ENCODE measurements at regions not wholly inside any gene's neighbourhood (a gene's known extent, or its start where the extent isn't known, plus 50 kb on each side); places are given as distances from the start of the nearest gene placed in this dataset.

DNA sequence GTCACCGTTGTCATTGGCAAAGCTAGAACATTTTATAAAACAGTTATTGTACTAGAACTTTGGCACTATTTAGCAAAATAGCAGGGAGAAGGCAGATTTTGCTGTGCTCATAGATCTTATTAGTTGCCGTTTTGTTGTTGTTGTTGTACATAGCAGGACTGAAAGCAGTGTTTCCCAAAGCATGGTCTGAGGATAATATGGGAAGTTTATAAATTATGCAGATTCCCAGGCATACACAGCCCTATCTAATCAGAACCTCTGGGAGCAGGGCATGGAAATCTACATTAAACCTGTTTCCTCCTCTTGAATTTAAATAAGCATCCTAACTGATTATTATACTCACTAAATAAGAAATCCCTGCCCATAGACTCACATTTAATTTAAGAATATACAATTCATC lies 87.9 kb downstream of the RAP2B start:
- Mint-ChIP-seq H3K27me3 (ENCODE audit: insufficient read depth, unreplicated experiment) (no peaks in the 10 kb centered on the region), H3K4me3 (ENCODE audit: unreplicated experiment) (no peak overlapping the region), H3K4me1 (ENCODE audit: low read depth, unreplicated experiment) (no peaks in the 10 kb centered on the region), H3K9me3 (ENCODE audit: unreplicated experiment) (peaks cover 9% of the 10 kb centered on the region), H3K36me3 (ENCODE audit: insufficient read depth, unreplicated experiment) (no peaks in the 10 kb centered on the region), H3K27ac (ENCODE audit: unreplicated experiment) (no peak overlapping the region)
- Histone ChIP-seq H3K4me1 (no peaks in the 10 kb centered on the region), H3K27me3 (replicated peaks; ENCODE audit: control insufficient read depth, insufficient read depth, low read length) (no peaks in the 10 kb centered on the region), H3K36me3 (ENCODE audit: control insufficient read depth, insufficient read depth, low read length) (no peaks in the 10 kb centered on the region), H3K9me3 (no peaks in the 10 kb centered on the region), H3K4me3 (ENCODE audit: low read depth, low read length) (no peak overlapping the region)
- BruUV-seq (replicated peaks) = no TSS peak
- intact Hi-C loops (cut with micrococcal nuclease; ENCODE audit: unreplicated experiment) = no loop called here
- TF ChIP-seq, protein P1, sequence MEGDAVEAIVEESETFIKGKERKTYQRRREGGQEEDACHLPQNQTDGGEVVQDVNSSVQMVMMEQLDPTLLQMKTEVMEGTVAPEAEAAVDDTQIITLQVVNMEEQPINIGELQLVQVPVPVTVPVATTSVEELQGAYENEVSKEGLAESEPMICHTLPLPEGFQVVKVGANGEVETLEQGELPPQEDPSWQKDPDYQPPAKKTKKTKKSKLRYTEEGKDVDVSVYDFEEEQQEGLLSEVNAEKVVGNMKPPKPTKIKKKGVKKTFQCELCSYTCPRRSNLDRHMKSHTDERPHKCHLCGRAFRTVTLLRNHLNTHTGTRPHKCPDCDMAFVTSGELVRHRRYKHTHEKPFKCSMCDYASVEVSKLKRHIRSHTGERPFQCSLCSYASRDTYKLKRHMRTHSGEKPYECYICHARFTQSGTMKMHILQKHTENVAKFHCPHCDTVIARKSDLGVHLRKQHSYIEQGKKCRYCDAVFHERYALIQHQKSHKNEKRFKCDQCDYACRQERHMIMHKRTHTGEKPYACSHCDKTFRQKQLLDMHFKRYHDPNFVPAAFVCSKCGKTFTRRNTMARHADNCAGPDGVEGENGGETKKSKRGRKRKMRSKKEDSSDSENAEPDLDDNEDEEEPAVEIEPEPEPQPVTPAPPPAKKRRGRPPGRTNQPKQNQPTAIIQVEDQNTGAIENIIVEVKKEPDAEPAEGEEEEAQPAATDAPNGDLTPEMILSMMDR (IDR thresholded peaks at IDR 0.05; ENCODE audit: insufficient read depth in 1 of 2, low read depth in 1 of 2, low read length in 1 of 2, severe bottlenecking in 1 of 2, unreplicated experiment in 1 of 2) = no peak
- DNase-seq = no peak
- POLR2A ChIA-PET = no interaction called here
- CTCF ChIA-PET = no interaction called here

DNA sequence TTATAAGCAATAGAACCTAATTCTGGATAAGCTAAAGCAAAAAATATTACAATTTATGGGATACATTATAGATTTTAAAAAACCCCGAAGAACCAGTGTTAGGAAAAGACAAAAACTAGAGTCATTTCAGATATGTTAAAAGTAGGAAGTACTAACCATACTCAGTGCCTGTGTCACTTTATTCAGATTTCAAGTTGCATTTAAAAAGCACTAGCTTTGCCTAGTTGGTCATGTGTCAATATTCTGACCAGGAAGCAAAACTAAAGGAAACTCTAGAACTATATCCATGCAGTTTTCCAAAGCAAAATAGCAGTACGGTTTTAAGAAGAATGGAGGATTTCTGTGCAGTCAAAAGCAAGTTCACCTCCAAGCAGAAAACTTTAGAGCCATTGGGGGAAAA lies 88.4 kb downstream of the RAP2B start:
- H3K9me3 ChIP-seq = no peaks in the 10 kb centered on the region
- intact Hi-C loops (cut with micrococcal nuclease; ENCODE audit: unreplicated experiment) = no loop called here
- ChIA-PET CTCF (no interaction called here), POLR2A (no interaction called here)
- Mint-ChIP-seq H3K4me3 (ENCODE audit: unreplicated experiment) (no peak overlapping the region), H3K9me3 (ENCODE audit: unreplicated experiment) (peaks cover 9% of the 10 kb centered on the region), H3K36me3 (ENCODE audit: insufficient read depth, unreplicated experiment) (no peaks in the 10 kb centered on the region), H3K27me3 (ENCODE audit: insufficient read depth, unreplicated experiment) (no peaks in the 10 kb centered on the region), H3K4me1 (ENCODE audit: low read depth, unreplicated experiment) (no peaks in the 10 kb centered on the region), H3K27ac (ENCODE audit: unreplicated experiment) (no peak overlapping the region)
- no peaks in the 10 kb centered on the region for H3K4me1 ChIP-seq
- TF ChIP-seq, protein P1 (IDR thresholded peaks at IDR 0.05; ENCODE audit: insufficient read depth in 1 of 2, low read depth in 1 of 2, low read length in 1 of 2, severe bottlenecking in 1 of 2, unreplicated experiment in 1 of 2) = no peak
- no peak overlapping the region for H3K4me3 ChIP-seq (ENCODE audit: low read depth, low read length)
- no peaks in the 10 kb centered on the region for H3K27me3 ChIP-seq (replicated peaks; ENCODE audit: control insufficient read depth, insufficient read depth, low read length)
- no TSS peak for BruUV-seq (replicated peaks)
- no peaks in the 10 kb centered on the region for H3K36me3 ChIP-seq (ENCODE audit: control insufficient read depth, insufficient read depth, low read length)
- DNase-seq = no peak

DNA sequence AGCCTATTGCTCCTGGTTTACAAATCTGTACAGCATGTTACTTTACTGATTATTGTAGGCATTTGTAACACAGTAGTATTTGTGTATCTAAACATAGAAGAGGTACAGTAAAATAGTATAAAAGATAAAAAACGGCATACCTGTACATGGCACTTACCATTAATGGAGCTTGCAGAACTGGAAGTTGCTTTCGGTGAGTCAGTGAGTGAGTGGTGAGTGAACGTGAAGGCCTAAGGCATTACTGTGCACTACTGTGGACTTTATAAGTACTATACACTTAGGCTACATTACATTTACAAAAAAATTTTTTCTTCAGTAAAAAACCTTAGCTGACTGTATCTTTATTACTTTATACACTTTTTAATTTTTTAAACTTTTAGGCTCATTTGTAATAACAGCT lies 90.9 kb downstream of the RAP2B start:
- no peak overlapping the region for H3K4me3 Mint-ChIP-seq (ENCODE audit: unreplicated experiment)
- no TSS peak for BruUV-seq (replicated peaks)
- no peak overlapping the region for H3K27ac Mint-ChIP-seq (ENCODE audit: unreplicated experiment)
- Histone ChIP-seq H3K4me3 (ENCODE audit: low read depth, low read length) (no peak overlapping the region), H3K27me3 (replicated peaks; ENCODE audit: control insufficient read depth, insufficient read depth, low read length) (no peaks in the 10 kb centered on the region), H3K9me3 (no peaks in the 10 kb centered on the region), H3K4me1 (peaks cover 8% of the 10 kb centered on the region), H3K36me3 (ENCODE audit: control insufficient read depth, insufficient read depth, low read length) (no peaks in the 10 kb centered on the region)
- peaks cover 9% of the 10 kb centered on the region for H3K9me3 Mint-ChIP-seq (ENCODE audit: unreplicated experiment)
- TF ChIP-seq, protein P1 (IDR thresholded peaks at IDR 0.05; ENCODE audit: insufficient read depth in 1 of 2, low read depth in 1 of 2, low read length in 1 of 2, severe bottlenecking in 1 of 2, unreplicated experiment in 1 of 2) = no peak
- ChIA-PET POLR2A (no interaction called here), CTCF (no interaction called here)
- H3K27me3 Mint-ChIP-seq (ENCODE audit: insufficient read depth, unreplicated experiment) = no peaks in the 10 kb centered on the region
- no peaks in the 10 kb centered on the region for H3K36me3 Mint-ChIP-seq (ENCODE audit: insufficient read depth, unreplicated experiment)
- H3K4me1 Mint-ChIP-seq (ENCODE audit: low read depth, unreplicated experiment) = peaks cover 9% of the 10 kb centered on the region
- DNase-seq = no peak
- intact Hi-C loops (cut with micrococcal nuclease; ENCODE audit: unreplicated experiment) = no loop called here

Data from Caco-2 (cell line).